ENCODE measurements at regions not wholly inside any gene's neighbourhood (a gene's known extent, or its start where the extent isn't known, plus 50 kb on each side); places are given as distances from the start of the nearest gene placed in this dataset.

DNA sequence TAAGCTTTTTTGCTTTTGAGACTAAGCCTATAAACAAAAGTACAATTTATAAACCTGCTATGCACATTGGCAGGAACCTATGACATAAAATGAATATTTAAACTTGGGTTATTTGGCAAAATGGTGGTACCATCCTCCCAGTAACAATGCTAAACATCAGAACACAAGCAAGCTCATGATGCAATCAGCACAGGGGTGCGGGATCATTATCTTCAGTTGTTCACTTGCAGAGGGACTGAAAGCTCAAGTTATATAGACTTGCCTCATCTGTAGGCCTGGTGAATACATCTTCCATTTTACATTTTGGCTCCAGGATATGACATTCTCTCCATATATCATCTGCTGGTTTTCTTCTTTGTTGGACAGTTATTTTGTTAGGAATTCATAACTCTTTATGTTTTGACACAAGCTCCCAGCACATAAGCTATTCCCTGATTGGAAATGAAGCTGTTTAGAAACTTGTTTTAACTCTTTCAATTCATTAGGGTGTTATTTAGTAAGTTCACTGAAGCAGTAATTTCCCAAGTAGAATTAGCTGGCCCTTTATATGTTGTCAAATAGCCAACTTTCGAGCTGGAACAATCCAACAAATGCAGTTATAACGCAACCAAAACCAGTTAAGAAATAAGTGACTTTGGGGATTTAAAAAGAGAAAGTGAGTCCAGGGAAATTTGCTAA, 124.7 kb upstream of the LIFR start:
- POLR2A ChIA-PET (ENCODE audit: partially characterized antibody): no interaction called here
- Histone ChIP-seq H3K9me3 (ENCODE audit: insufficient read depth in 2 of 2, low read depth in 1 of 2, low read length in 1 of 2) (no peaks in the 10 kb centered on the region), H4K20me1 (replicated peaks in 1 of 2; ENCODE audit: control insufficient read depth in 1 of 2, insufficient read depth in 2 of 2, low read length in 2 of 2) (no peaks in the 10 kb centered on the region), H4K91ac (replicated peaks; ENCODE audit: insufficient read length, low read length) (no peak overlapping the region), H3K14ac (ENCODE audit: insufficient read length) (no peak overlapping the region), H3K23me2 (ENCODE audit: low read depth, low read length) (no peaks in the 10 kb centered on the region), H3K23ac (ENCODE audit: insufficient read length) (no peak overlapping the region), H3K9ac (replicated peaks in 1 of 4; ENCODE audit: extremely low read depth in 1 of 4, low read depth in 3 of 4, low read length in 3 of 4) (no peak overlapping the region), H3K4ac (replicated peaks; ENCODE audit: insufficient read length, low read depth, low read length) (no peak overlapping the region), H2BK20ac (ENCODE audit: low read length) (no peak overlapping the region), H3K4me2 (ENCODE audit: insufficient read depth in 1 of 2, low read depth in 2 of 2, low read length in 2 of 2) (no peak overlapping the region), H2BK5ac (ENCODE audit: low read depth, low read length) (no peak overlapping the region), H3K79me2 (ENCODE audit: control insufficient read depth in 1 of 2, insufficient read depth in 2 of 2, low read length in 2 of 2) (no peaks in the 10 kb centered on the region), H3K4me1 (replicated peaks in 1 of 4; ENCODE audit: control insufficient read depth in 3 of 4, insufficient read depth in 4 of 4, low read length in 3 of 4) (no peaks in the 10 kb centered on the region), H2BK120ac (replicated peaks; ENCODE audit: low read depth, low read length) (no peak overlapping the region), H2BK12ac (ENCODE audit: low read depth, low read length) (no peak overlapping the region), H2AK5ac (ENCODE audit: low read depth, low read length) (no peak overlapping the region), H2BK15ac (ENCODE audit: low read length) (no peak overlapping the region), H3K27ac (ENCODE audit: low read depth, low read length) (no peak overlapping the region), H3K18ac (ENCODE audit: extremely low read depth, low read length) (no peak overlapping the region), H4K5ac (ENCODE audit: insufficient read length, low read depth, low read length) (no peak overlapping the region), H3K36me3 (ENCODE audit: control insufficient read depth in 2 of 4, insufficient read depth in 4 of 4, low read length in 3 of 4) (no peaks in the 10 kb centered on the region), H2AFZ (ENCODE audit: low read length) (no peak overlapping the region), H3K4me3 (ENCODE audit: extremely low read depth in 1 of 4, insufficient read depth in 2 of 4, low read depth in 3 of 4, low read length in 4 of 4) (no peak overlapping the region), H3K79me1 (ENCODE audit: low read depth, low read length) (no peaks in the 10 kb centered on the region), H3K27me3 (replicated peaks in 1 of 4; ENCODE audit: control insufficient read depth in 3 of 4, extremely low read depth in 1 of 4, insufficient read depth in 3 of 4, low read length in 3 of 4) (no peaks in the 10 kb centered on the region), H3K56ac (replicated peaks; ENCODE audit: insufficient read length, low read depth, low read length) (no peak overlapping the region), H4K8ac (ENCODE audit: extremely low read depth, insufficient read depth, low read length) (no peak overlapping the region)
- CTCF ChIA-PET (ENCODE audit: partially characterized antibody): interaction anchor here (0.7 to 2.6 kb wide), 4 partner anchors 8 to 239 kb away, joined by 3 to 12 read pairs (median 4); no protein-coding TSS in a partner anchor
- WGBS, 2 experiments (ENCODE audit: extremely low coverage in 1 of 2, insufficient coverage in 1 of 2, insufficient read length in 1 of 2, insufficient replicate concordance in 2 of 2, low coverage in 1 of 2, low lambda C conversion rate in 2 of 2, missing lambda C conversion rate in 1 of 2): 92% methylated on average over 3 of the region's 3 CpGs; no CpG with 5 or more reads in 1 of the 2 experiments
- DNase-seq (ENCODE audit: low read depth in 1 of 2, low spot score in 2 of 2): no peak
- FAIRE-seq: no peak
- no peak for TF ChIP-seq ATF2 (IDR thresholded peaks at IDR 0.05; ENCODE audit: low read length)
- TF ChIP-seq TCF12 (IDR thresholded peaks at IDR 0.05; ENCODE audit: low read depth, low read length): no peak
- no peak for TF ChIP-seq RFX5 (IDR thresholded peaks at IDR 0.05; ENCODE audit: borderline replicate concordance, low read depth, low read length)
- no peak for TF ChIP-seq SP1 (IDR thresholded peaks at IDR 0.05; ENCODE audit: low read depth, low read length)
- TF ChIP-seq POLR2AphosphoS5 (IDR thresholded peaks at IDR 0.05; ENCODE audit: low read depth, low read length): no peak
- no peak for TF ChIP-seq JUND (IDR thresholded peaks at IDR 0.05; ENCODE audit: low read length)
- no peak for TF ChIP-seq CBX5 (IDR thresholded peaks at IDR 0.05; ENCODE audit: low read depth, low read length)
- no peak for TF ChIP-seq PHF8 (conservative IDR thresholded peaks at IDR 0.05; ENCODE audit: low read depth, low read length)
- TF ChIP-seq SIRT6 (IDR thresholded peaks at IDR 0.05; ENCODE audit: low read length): no peak
- no peak for TF ChIP-seq CBX8 (IDR thresholded peaks at IDR 0.05; ENCODE audit: borderline replicate concordance, low read depth, low read length)
- TF ChIP-seq, protein P1, sequence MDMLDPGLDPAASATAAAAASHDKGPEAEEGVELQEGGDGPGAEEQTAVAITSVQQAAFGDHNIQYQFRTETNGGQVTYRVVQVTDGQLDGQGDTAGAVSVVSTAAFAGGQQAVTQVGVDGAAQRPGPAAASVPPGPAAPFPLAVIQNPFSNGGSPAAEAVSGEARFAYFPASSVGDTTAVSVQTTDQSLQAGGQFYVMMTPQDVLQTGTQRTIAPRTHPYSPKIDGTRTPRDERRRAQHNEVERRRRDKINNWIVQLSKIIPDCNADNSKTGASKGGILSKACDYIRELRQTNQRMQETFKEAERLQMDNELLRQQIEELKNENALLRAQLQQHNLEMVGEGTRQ (IDR thresholded peaks at IDR 0.05; ENCODE audit: low read length): no peak
- no peak for TF ChIP-seq SP4 (IDR thresholded peaks at IDR 0.05; ENCODE audit: low read length)

Measured in H1 (cell line).